PC-3 (cell line): ENCODE measurements at regions not wholly inside any gene's neighbourhood (a gene's known extent, or its start where the extent isn't known, plus 50 kb on each side); places are given as distances from the start of the nearest gene placed in this dataset.

Source experiments
- ATAC-seq: fragments of 200-7000 bp; cut with Tn5 transposase; 2 replicates; pipeline ENCODE4 v1.9.1; 2020; ENCODE audit warnings: mild to moderate bottlenecking, moderate library complexity
- BruUV-seq: library from RNA; stranded (reverse); fragments of 400-500 nt; replicated peaks from 2 replicates; lab custom pipeline; 2021; lab: Mats Ljungman, UMichigan
- CTCF ChIA-PET: fragments of 300-600 bp; sonication (Branson Sonifier 250); formaldehyde crosslinking; loops from one replicate; lab custom pipeline; 2022; ENCODE audit warnings: antibody characterized with exemption; lab: Charles Lee
- POLR2A ChIA-PET: fragments of 300-600 bp; sonication (Branson Sonifier 250); formaldehyde crosslinking; loops from one replicate; lab custom pipeline; 2022; ENCODE audit warnings: antibody characterized with exemption; ENCODE audit not compliant: unreplicated experiment; lab: Charles Lee
- DNase-seq: peaks from one replicate; pipeline ENCODE4 v3.0.0-alpha.2; 2015
- H2AFZ ChIP-seq: fragments of 300-600 bp; sonication (generic); 2 replicates; pipeline ENCODE4 v1.6.0; 2016; ENCODE audit warnings: antibody characterized with exemption, low read length
- H3F3A ChIP-seq: fragments of 300-600 bp; sonication (generic); one replicate; pipeline ENCODE4 v1.6.0; 2017; ENCODE audit warnings: antibody characterized with exemption, low read length, control low read depth, mild to moderate bottlenecking; ENCODE audit not compliant: unreplicated experiment
- H3K27ac ChIP-seq: fragments of 300-600 bp; sonication (generic); 2 replicates; pipeline ENCODE4 v1.5.1; 2016; ENCODE audit warnings: mild to moderate bottlenecking, low read length
- H3K27me3 ChIP-seq: fragments of 300-600 bp; sonication (generic); 2 replicates; pipeline ENCODE4 v1.6.1; 2016; ENCODE audit warnings: low read length, mixed read lengths
- H3K36me3 ChIP-seq: fragments of 300-600 bp; sonication (generic); 2 replicates; pipeline ENCODE4 v1.6.1; 2016; ENCODE audit warnings: low read depth, mixed run types, low read length, mixed read lengths
- H3K4me1 ChIP-seq: fragments of 300-600 bp; sonication (generic); 2 replicates; pipeline ENCODE4 v1.5.1; 2016; ENCODE audit warnings: low read length; ENCODE audit not compliant: insufficient read depth
- H3K4me2 ChIP-seq: fragments of 300-600 bp; sonication (generic); 2 replicates; pipeline ENCODE4 v1.6.0; 2016; ENCODE audit warnings: low read length
- H3K4me3 ChIP-seq: fragments of 300-600 bp; sonication (generic); 2 replicates; pipeline ENCODE4 v1.5.1; 2016; ENCODE audit warnings: mild to moderate bottlenecking, low read length, mixed read lengths
- H3K79me2 ChIP-seq: fragments of 300-600 bp; sonication (generic); 2 replicates; pipeline ENCODE4 v1.6.1; 2017; ENCODE audit warnings: low read length, mixed read lengths
- H3K9ac ChIP-seq: fragments of 300-600 bp; sonication (generic); 2 replicates; pipeline ENCODE4 v1.6.0; 2016; ENCODE audit warnings: mild to moderate bottlenecking, low read length
- H3K9me2 ChIP-seq: fragments of 300-600 bp; sonication (generic); replicated peaks from 2 replicates; pipeline ENCODE4 v1.6.1; 2016; ENCODE audit warnings: mixed run types, low read length, mixed read lengths
- H3K9me3 ChIP-seq: fragments of 300-600 bp; sonication (generic); 2 replicates; pipeline ENCODE4 v1.6.1; 2016; ENCODE audit warnings: low read length, mixed read lengths
- H4K20me1 ChIP-seq: fragments of 300-600 bp; sonication (generic); 2 replicates; pipeline ENCODE4 v1.6.1; 2016; ENCODE audit warnings: low read length, mixed read lengths
- EZH2 ChIP-seq: fragments of 300-600 bp; sonication (generic); IDR thresholded peaks from one replicate; pipeline ENCODE4 v1.6.1; 2017; ENCODE audit warnings: antibody characterized with exemption, mild to moderate bottlenecking, low read length; ENCODE audit not compliant: unreplicated experiment
- EZH2phosphoT487 ChIP-seq: fragments of 300-600 bp; sonication (generic); IDR thresholded peaks from 2 replicates; pipeline ENCODE4 v1.6.1; 2018; ENCODE audit warnings: mild to moderate bottlenecking, antibody characterized with exemption, low read length, borderline replicate concordance
- intact Hi-C: fragments of 100-400 bp; cut with micrococcal nuclease; formaldehyde crosslinking; loops from 2 replicates; pipeline ENCODE4 v1.9.0; 2023
- TF ChIP-seq, protein P1 (sequence below): fragments of 300-600 bp; sonication (generic); conservative IDR thresholded peaks from 2 replicates; pipeline ENCODE4 v1.5.1; 2017; ENCODE audit warnings: antibody characterized with exemption, low read depth, mild to moderate bottlenecking, low read length

DNA sequence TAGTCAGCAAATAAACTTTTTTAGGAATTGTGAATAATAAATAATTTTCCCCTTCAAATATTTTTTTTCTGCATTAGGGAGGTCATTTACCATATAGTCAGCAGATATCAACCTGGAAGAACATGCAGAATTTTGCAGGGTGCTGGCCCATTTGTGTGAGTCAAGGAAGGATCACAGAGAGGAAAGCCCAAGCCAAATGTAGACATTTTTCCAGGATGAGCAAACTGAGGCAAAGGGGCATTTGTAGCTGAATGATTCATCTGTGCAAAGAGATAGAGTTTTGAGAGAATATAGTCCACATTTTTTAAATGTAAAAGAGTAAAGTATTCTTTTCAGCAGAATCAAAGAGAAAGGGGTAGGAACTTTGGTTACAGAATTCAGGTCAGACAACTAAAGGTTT is 555.5 kb upstream of the MARCKS start:
- POLR2A ChIA-PET, result no interaction called here
- CTCF ChIA-PET, result no interaction called here

DNA sequence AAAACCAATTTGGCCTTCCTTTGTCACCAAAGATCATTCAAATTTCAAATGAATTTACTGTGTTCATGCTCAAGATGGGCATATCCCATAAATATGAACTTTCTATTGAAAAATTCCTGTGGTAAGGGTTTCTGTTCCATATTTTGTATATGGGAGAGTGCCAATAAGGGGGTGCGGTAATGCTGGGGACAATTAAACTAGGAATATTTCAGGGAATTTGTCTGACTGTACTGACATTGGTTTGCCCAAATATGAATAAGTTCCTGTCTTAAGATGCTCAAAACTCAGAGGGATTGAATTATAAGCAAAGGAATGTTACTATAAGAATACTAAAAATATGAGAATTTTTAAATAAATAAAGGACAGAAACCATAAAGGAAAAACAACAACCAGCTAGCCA is 553.0 kb upstream of the MARCKS start:
- no peaks in the 10 kb centered on the region for H3K27me3 ChIP-seq
- H3K9ac ChIP-seq, result no peak overlapping the region
- H3F3A ChIP-seq, result no peaks in the 10 kb centered on the region
- no peaks in the 10 kb centered on the region for H3K36me3 ChIP-seq
- TF ChIP-seq, protein P1, sequence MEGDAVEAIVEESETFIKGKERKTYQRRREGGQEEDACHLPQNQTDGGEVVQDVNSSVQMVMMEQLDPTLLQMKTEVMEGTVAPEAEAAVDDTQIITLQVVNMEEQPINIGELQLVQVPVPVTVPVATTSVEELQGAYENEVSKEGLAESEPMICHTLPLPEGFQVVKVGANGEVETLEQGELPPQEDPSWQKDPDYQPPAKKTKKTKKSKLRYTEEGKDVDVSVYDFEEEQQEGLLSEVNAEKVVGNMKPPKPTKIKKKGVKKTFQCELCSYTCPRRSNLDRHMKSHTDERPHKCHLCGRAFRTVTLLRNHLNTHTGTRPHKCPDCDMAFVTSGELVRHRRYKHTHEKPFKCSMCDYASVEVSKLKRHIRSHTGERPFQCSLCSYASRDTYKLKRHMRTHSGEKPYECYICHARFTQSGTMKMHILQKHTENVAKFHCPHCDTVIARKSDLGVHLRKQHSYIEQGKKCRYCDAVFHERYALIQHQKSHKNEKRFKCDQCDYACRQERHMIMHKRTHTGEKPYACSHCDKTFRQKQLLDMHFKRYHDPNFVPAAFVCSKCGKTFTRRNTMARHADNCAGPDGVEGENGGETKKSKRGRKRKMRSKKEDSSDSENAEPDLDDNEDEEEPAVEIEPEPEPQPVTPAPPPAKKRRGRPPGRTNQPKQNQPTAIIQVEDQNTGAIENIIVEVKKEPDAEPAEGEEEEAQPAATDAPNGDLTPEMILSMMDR, result no peak
- TF ChIP-seq EZH2 (no peak), EZH2phosphoT487 (no peak)
- no TSS peak for BruUV-seq
- no peak for ATAC-seq
- H3K27ac ChIP-seq, result no peak overlapping the region
- H3K4me2 ChIP-seq, result no peak overlapping the region
- H2AFZ ChIP-seq, result no peak overlapping the region
- H3K4me1 ChIP-seq, result peaks cover 11% of the 10 kb centered on the region
- H4K20me1 ChIP-seq, result no peaks in the 10 kb centered on the region
- ChIA-PET POLR2A (no interaction called here), CTCF (no interaction called here)
- no peak overlapping the region for H3K4me3 ChIP-seq
- no peaks in the 10 kb centered on the region for H3K9me3 ChIP-seq
- no peaks in the 10 kb centered on the region for H3K79me2 ChIP-seq
- no peak for DNase-seq
- intact Hi-C loops, result loop anchor here (10.0 kb wide), 1 partner anchor 551 kb away; the partner anchor contains the start of gene MARCKS
- no peaks in the 10 kb centered on the region for H3K9me2 ChIP-seq

More for the DNA sequence above, 555.5 kb upstream of the MARCKS start:
- TF ChIP-seq EZH2, result no peak
- no peak for TF ChIP-seq EZH2phosphoT487
- TF ChIP-seq, protein P1, result no peak
- Histone ChIP-seq H3K9me2 (no peaks in the 10 kb centered on the region), H3K4me1 (peaks cover 11% of the 10 kb centered on the region), H3F3A (no peaks in the 10 kb centered on the region), H3K9me3 (no peaks in the 10 kb centered on the region), H3K36me3 (no peaks in the 10 kb centered on the region), H3K4me2 (no peak overlapping the region), H4K20me1 (no peaks in the 10 kb centered on the region), H3K79me2 (no peaks in the 10 kb centered on the region), H2AFZ (no peak overlapping the region), H3K4me3 (no peak overlapping the region), H3K9ac (no peak overlapping the region), H3K27ac (no peak overlapping the region), H3K27me3 (no peaks in the 10 kb centered on the region)
- BruUV-seq, result no TSS peak
- intact Hi-C loops, result loop anchor here (10.0 kb wide), 1 partner anchor 553 kb away; the partner anchor contains the start of gene MARCKS
- DNase-seq, result peak; percentile 57
- peak; percentile 31 for ATAC-seq

DNA sequence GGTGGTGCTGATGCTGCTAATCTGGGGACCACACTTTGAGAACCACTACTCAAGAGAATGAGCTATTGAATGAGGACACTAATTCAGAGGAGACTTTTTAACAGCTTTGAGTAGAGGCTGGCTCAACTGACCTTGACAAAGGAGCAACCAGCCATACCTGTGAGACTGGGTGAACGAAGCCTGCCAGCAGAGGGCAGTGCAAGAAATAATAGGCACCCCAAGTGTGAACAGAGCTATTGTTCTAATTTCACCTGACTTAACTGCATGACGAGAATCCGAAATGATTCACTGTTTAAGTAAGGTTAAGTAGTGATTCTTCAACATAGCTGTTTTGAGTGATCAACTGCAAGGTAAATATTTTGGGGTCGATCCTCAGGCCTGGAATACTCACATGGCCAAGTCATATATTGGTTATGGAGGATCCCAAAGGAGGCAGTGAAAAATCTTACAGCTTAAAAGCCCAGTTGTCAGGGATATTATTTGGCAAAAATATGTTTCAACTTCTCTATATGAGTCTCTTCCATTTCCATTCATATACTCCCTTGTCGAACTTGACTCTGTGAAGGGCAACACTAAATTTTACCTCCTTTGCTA is 550.5 kb upstream of the MARCKS start:
- peak; percentile 68 for DNase-seq
- Histone ChIP-seq H3K9ac (no peak overlapping the region), H3K4me2 (no peak overlapping the region), H3K27me3 (no peaks in the 10 kb centered on the region), H3F3A (no peaks in the 10 kb centered on the region), H3K9me2 (no peaks in the 10 kb centered on the region), H3K4me1 (peaks cover 5% of the 10 kb centered on the region), H3K27ac (no peak overlapping the region), H2AFZ (no peak overlapping the region), H3K79me2 (no peaks in the 10 kb centered on the region), H3K9me3 (no peaks in the 10 kb centered on the region), H4K20me1 (no peaks in the 10 kb centered on the region), H3K4me3 (no peak overlapping the region), H3K36me3 (no peaks in the 10 kb centered on the region)
- ChIA-PET CTCF (interaction anchor here (0.6 kb wide), 2 partner anchors 30 to 456 kb away, joined by 3 to 4 read pairs; no protein-coding TSS in a partner anchor), POLR2A (interaction anchor here (0.6 kb wide), 1 partner anchor 233 kb away, joined by 3 read pairs; no protein-coding TSS in a partner anchor)
- ATAC-seq, result peak; percentile 64
- BruUV-seq, result no TSS peak
- TF ChIP-seq EZH2phosphoT487, result no peak
- TF ChIP-seq, protein P1, result peak; percentile 81
- intact Hi-C loops, result loop anchor here (5.0 to 10.0 kb wide), 2 partner anchors 106 to 548 kb away; partner anchors contain the start of gene MARCKS
